Cardiac muscle cell (in vitro differentiated cells and primary cell): ENCODE measurements at regions not wholly inside any gene's neighbourhood (a gene's known extent, or its start where the extent isn't known, plus 50 kb on each side); places are given as distances from the start of the nearest gene placed in this dataset.

Experiments used
- DNase-seq, 2 donors: peaks; one replicate each; pipeline versions ENCODE4 v3.0.0 to v3.0.0-alpha.2; 2010 to 2017; ENCODE audit warnings: low read depth in 1 of 2, low spot score in 1 of 2
- H3K27ac ChIP-seq: fragments of 200-600 bp; sonication (generic); 2 replicates; pipeline ENCODE4 v1.5.1; 2016
- H3K27me3 ChIP-seq: fragments of 200-600 bp; sonication (generic); 2 replicates; pipeline ENCODE4 v1.6.0; 2016; ENCODE audit warnings: control low read depth
- H3K36me3 ChIP-seq: fragments of 200-600 bp; sonication (generic); 2 replicates; pipeline ENCODE4 v1.5.1; 2016; ENCODE audit warnings: control low read depth
- H3K4me1 ChIP-seq: fragments of 200-600 bp; sonication (generic); 2 replicates; pipeline ENCODE4 v1.8.1; 2017; ENCODE audit warnings: low read depth, mild to moderate bottlenecking, mixed run types
- H3K4me3 ChIP-seq: fragments of 200-600 bp; sonication (generic); 2 replicates; pipeline ENCODE4 v1.5.1; 2016; ENCODE audit warnings: mild to moderate bottlenecking
- H3K9me3 ChIP-seq: fragments of 200-600 bp; sonication (generic); 2 replicates; pipeline ENCODE4 v1.5.1; 2017; ENCODE audit warnings: low read depth, mild to moderate bottlenecking, control low read depth
- TF ChIP-seq, protein P1 (sequence below): IDR thresholded peaks from 2 replicates; pipeline ENCODE4 v1.5.1; 2012; ENCODE audit warnings: low read depth, mild to moderate bottlenecking, low read length

- Histone ChIP-seq H3K9me3 (no peaks in the 10 kb centered on the region), H3K4me1 (peaks cover 3% of the 10 kb centered on the region), H3K27me3 (no peaks in the 10 kb centered on the region), H3K36me3 (no peaks in the 10 kb centered on the region), H3K27ac (no peak overlapping the region), H3K4me3 (no peak overlapping the region)
- TF ChIP-seq, protein P1, sequence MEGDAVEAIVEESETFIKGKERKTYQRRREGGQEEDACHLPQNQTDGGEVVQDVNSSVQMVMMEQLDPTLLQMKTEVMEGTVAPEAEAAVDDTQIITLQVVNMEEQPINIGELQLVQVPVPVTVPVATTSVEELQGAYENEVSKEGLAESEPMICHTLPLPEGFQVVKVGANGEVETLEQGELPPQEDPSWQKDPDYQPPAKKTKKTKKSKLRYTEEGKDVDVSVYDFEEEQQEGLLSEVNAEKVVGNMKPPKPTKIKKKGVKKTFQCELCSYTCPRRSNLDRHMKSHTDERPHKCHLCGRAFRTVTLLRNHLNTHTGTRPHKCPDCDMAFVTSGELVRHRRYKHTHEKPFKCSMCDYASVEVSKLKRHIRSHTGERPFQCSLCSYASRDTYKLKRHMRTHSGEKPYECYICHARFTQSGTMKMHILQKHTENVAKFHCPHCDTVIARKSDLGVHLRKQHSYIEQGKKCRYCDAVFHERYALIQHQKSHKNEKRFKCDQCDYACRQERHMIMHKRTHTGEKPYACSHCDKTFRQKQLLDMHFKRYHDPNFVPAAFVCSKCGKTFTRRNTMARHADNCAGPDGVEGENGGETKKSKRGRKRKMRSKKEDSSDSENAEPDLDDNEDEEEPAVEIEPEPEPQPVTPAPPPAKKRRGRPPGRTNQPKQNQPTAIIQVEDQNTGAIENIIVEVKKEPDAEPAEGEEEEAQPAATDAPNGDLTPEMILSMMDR, result no peak
- no peak for DNase-seq
Measured at GRCh38 chr10:7090529-7090928, 320.3 kb downstream of the SFMBT2 start.

DNA sequence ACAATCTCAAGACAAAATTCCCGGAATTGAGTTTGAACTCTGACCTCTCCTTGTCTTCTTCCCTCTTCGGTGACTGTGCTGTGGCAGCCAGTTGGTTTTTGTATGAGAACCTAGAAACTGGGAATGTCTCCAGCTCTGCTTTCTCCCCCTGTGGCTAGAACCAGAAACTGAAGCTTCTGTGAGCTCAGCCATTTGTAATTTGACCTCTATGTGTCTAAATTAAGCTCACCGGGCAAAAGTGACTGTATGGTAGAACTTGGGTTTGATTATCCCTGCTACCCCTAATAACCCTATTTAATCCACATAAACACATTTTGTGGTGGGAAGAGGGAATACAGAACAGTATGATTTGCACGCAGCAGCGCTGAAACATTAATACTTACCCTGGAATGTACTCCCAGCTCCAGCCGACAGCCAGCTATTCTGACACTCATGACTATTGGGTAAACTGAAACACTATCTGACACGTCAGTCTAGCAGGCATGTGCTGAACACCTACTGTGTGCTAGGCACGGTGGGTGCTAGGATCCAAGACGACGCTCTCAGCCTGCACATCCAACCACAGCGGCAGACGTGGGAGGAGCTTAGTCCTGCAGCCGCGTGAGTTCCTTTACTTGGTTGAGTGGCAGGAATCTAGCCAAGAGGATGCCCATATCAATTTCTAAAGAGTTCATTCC is 324.8 kb downstream of the SFMBT2 start:
- Histone ChIP-seq H3K27ac (peak overlapping the region; percentile 48), H3K27me3 (no peaks in the 10 kb centered on the region), H3K4me3 (no peak overlapping the region), H3K4me1 (peaks cover 21% of the 10 kb centered on the region), H3K36me3 (no peaks in the 10 kb centered on the region), H3K9me3 (no peaks in the 10 kb centered on the region)
- TF ChIP-seq, protein P1, result no peak
- peak; percentile 41 to 54 for DNase-seq

- Histone ChIP-seq H3K27me3 (no peaks in the 10 kb centered on the region), H3K4me1 (peaks cover 21% of the 10 kb centered on the region), H3K36me3 (no peaks in the 10 kb centered on the region), H3K27ac (peak overlapping the region; percentile 48), H3K4me3 (no peak overlapping the region), H3K9me3 (no peaks in the 10 kb centered on the region)
- peak in 1 of 2 donors; percentile 8 for DNase-seq
- TF ChIP-seq, protein P1, result no peak
Measured at GRCh38 chr10:7085147-7085912, 325.5 kb downstream of the SFMBT2 start.

- peaks cover 21% of the 10 kb centered on the region for H3K4me1 ChIP-seq
- H3K9me3 ChIP-seq, result no peaks in the 10 kb centered on the region
- TF ChIP-seq, protein P1, result no peak
- peak in 1 of 2 donors; percentile 33 for DNase-seq
- no peaks in the 10 kb centered on the region for H3K36me3 ChIP-seq
- no peak overlapping the region for H3K4me3 ChIP-seq
- no peaks in the 10 kb centered on the region for H3K27me3 ChIP-seq
- no peak overlapping the region for H3K27ac ChIP-seq
Measured at GRCh38 chr10:7084280-7085005, 326.4 kb downstream of the SFMBT2 start.

GRCh38 chr10:7082967-7083366 is 327.9 kb downstream of the SFMBT2 start:
- no peaks in the 10 kb centered on the region for H3K9me3 ChIP-seq
- TF ChIP-seq, protein P1, result no peak
- DNase-seq, result peak in 1 of 2 donors; percentile 3
- H3K4me3 ChIP-seq, result no peak overlapping the region
- H3K36me3 ChIP-seq, result no peaks in the 10 kb centered on the region
- no peaks in the 10 kb centered on the region for H3K27me3 ChIP-seq
- no peak overlapping the region for H3K27ac ChIP-seq
- peaks cover 21% of the 10 kb centered on the region for H3K4me1 ChIP-seq
